CD4-positive, alpha-beta T cell treated with Interferon alpha-2 for 1 hour (primary cell): ENCODE measurements at regions not wholly inside any gene's neighbourhood (a gene's known extent, or its start where the extent isn't known, plus 50 kb on each side); places are given as distances from the start of the nearest gene placed in this dataset.

Source experiments
- DNase-seq, 2 donors: peaks; one replicate each; pipeline ENCODE4 v3.0.0-alpha.2; 2020 to 2022

- DNase-seq, result no peak
These were observed 1601.7 kb upstream of the TENM3 start for GRCh38 chr4:180641495-180641894.

GRCh38 chr4:180642732-180643131 is 1600.5 kb upstream of the TENM3 start:
- no peak for DNase-seq

GRCh38 chr4:180650273-180650672 is 1592.9 kb upstream of the TENM3 start:
- no peak for DNase-seq

- no peak for DNase-seq
These were observed 1590.7 kb upstream of the TENM3 start for GRCh38 chr4:180652533-180652932.

- no peak for DNase-seq
These were observed 1587.3 kb upstream of the TENM3 start for GRCh38 chr4:180655886-180656285.

- no peak for DNase-seq
These were observed 1585.3 kb upstream of the TENM3 start for GRCh38 chr4:180657881-180658280.

- DNase-seq, result peak; percentile 36 to 57
These were observed 1578.3 kb upstream of the TENM3 start for GRCh38 chr4:180664766-180665368.

GRCh38 chr4:180665481-180665880 is 1577.7 kb upstream of the TENM3 start:
- DNase-seq, result no peak

GRCh38 chr4:180665994-180666824 is 1577.0 kb upstream of the TENM3 start:
- peak in 1 of 2 donors; percentile 5 for DNase-seq

- no peak for DNase-seq
These were observed 1574.5 kb upstream of the TENM3 start for GRCh38 chr4:180668732-180669131.

GRCh38 chr4:180669680-180670079 is 1573.5 kb upstream of the TENM3 start:
- no peak for DNase-seq

- no peak for DNase-seq
These were observed 1568.4 kb upstream of the TENM3 start for GRCh38 chr4:180674619-180675358.

- no peak for DNase-seq
These were observed 1567.9 kb upstream of the TENM3 start for GRCh38 chr4:180675359-180675650.

GRCh38 chr4:180680305-180680704 is 1562.9 kb upstream of the TENM3 start:
- no peak for DNase-seq

- no peak for DNase-seq
These were observed 1560.4 kb upstream of the TENM3 start for GRCh38 chr4:180682776-180683175.

- no peak for DNase-seq
These were observed 1560.0 kb upstream of the TENM3 start for GRCh38 chr4:180683186-180683585.

- no peak for DNase-seq
These were observed 1554.7 kb upstream of the TENM3 start for GRCh38 chr4:180688480-180688879.

GRCh38 chr4:180694875-180695274 is 1548.3 kb upstream of the TENM3 start:
- DNase-seq, result no peak

GRCh38 chr4:180695851-180696250 is 1547.4 kb upstream of the TENM3 start:
- no peak for DNase-seq

GRCh38 chr4:180696460-180697092 is 1546.6 kb upstream of the TENM3 start:
- no peak for DNase-seq

GRCh38 chr4:180698550-180699195 is 1544.5 kb upstream of the TENM3 start:
- DNase-seq, result no peak

GRCh38 chr4:180706766-180707165 is 1536.4 kb upstream of the TENM3 start:
- DNase-seq, result no peak
